HG03103 (cell line): ENCODE measurements at regions not wholly inside any gene's neighbourhood (a gene's known extent, or its start where the extent isn't known, plus 50 kb on each side); places are given as distances from the start of the nearest gene placed in this dataset.

Source experiments
- ATAC-seq: cut with Tn5 transposase; IDR thresholded peaks from one replicate; pipeline ENCODE4 v1.9.1; 2021; ENCODE audit warnings: low read depth; ENCODE audit not compliant: unreplicated experiment

GRCh38 chr7:42405782-42406181 is 168.8 kb upstream of the GLI3 start:
- ATAC-seq, result no peak

- ATAC-seq, result no peak
Measured at GRCh38 chr7:42403831-42404230, 166.8 kb upstream of the GLI3 start.

- ATAC-seq, result no peak
Measured at GRCh38 chr7:42400961-42401360, 164.0 kb upstream of the GLI3 start.

GRCh38 chr7:42400211-42400772 is 163.3 kb upstream of the GLI3 start:
- no peak for ATAC-seq

GRCh38 chr7:42395607-42396006 is 158.6 kb upstream of the GLI3 start:
- ATAC-seq, result no peak

- ATAC-seq, result no peak
Measured at GRCh38 chr7:42392826-42393225, 155.8 kb upstream of the GLI3 start.

GRCh38 chr7:42389697-42390096 is 152.7 kb upstream of the GLI3 start:
- ATAC-seq, result no peak

GRCh38 chr7:42385912-42386311 is 148.9 kb upstream of the GLI3 start:
- ATAC-seq, result no peak

GRCh38 chr7:42381161-42381560 is 144.2 kb upstream of the GLI3 start:
- ATAC-seq, result no peak

- no peak for ATAC-seq
Measured at GRCh38 chr7:42380401-42380800, 143.4 kb upstream of the GLI3 start.

GRCh38 chr7:42378149-42378548 is 141.1 kb upstream of the GLI3 start:
- no peak for ATAC-seq

- ATAC-seq, result no peak
Measured at GRCh38 chr7:42373285-42373684, 136.3 kb upstream of the GLI3 start.

- no peak for ATAC-seq
Measured at GRCh38 chr7:42372479-42372878, 135.5 kb upstream of the GLI3 start.

- ATAC-seq, result no peak
Measured at GRCh38 chr7:42359946-42360345, 122.9 kb upstream of the GLI3 start.

GRCh38 chr7:42351316-42351935 is 114.4 kb upstream of the GLI3 start:
- ATAC-seq, result no peak

- no peak for ATAC-seq
Measured at GRCh38 chr7:42350801-42351200, 113.8 kb upstream of the GLI3 start.

- ATAC-seq, result no peak
Measured at GRCh38 chr7:42348631-42349030, 111.6 kb upstream of the GLI3 start.

- no peak for ATAC-seq
Measured at GRCh38 chr7:42348071-42348470, 111.1 kb upstream of the GLI3 start.

- no peak for ATAC-seq
Measured at GRCh38 chr7:42347616-42348015, 110.6 kb upstream of the GLI3 start.

- ATAC-seq, result no peak
Measured at GRCh38 chr7:42345478-42346299, 108.7 kb upstream of the GLI3 start.

- no peak for ATAC-seq
Measured at GRCh38 chr7:42344198-42344755, 107.3 kb upstream of the GLI3 start.

GRCh38 chr7:42342381-42342780 is 105.4 kb upstream of the GLI3 start:
- ATAC-seq, result no peak
